ENCODE measurements at regions not wholly inside any gene's neighbourhood (a gene's known extent, or its start where the extent isn't known, plus 50 kb on each side); places are given as distances from the start of the nearest gene placed in this dataset.
"Not testable (repeated sequence)": the region's sequence is repeated elsewhere in the genome, so short reads cannot be mapped to it uniquely, and the experiment has no call there.

- 78 to 85% (median 83%) methylated on average over 7 of the region's 7 CpGs for WGBS, 3 donors
- H3K4me1 ChIP-seq (ENCODE audit: insufficient read depth); H3K4me3 ChIP-seq; H3K36me3 ChIP-seq; intact Hi-C loops (cut with DNase I); H3K9me3 ChIP-seq; H3K27me3 ChIP-seq; H3K27ac ChIP-seq: not testable (repeated sequence)
- DNase-seq = peak in 1 of 5 donors; percentile 2
Measured at GRCh38 chr5:134471858-134472449, 53.5 kb upstream of the JADE2 start.

GRCh38 chr5:134468921-134469400, 56.5 kb upstream of the JADE2 start:
- no peaks in the 10 kb centered on the region for H3K36me3 ChIP-seq
- DNase-seq = no peak
- TF ChIP-seq CTCF (IDR thresholded peaks at IDR 0.05) (no peak), POLR2A (IDR thresholded peaks at IDR 0.05) (no peak)
- WGBS, 3 donors = 58 to 72% (median 63%) methylated on average over 3 of the region's 3 CpGs
- no peaks in the 10 kb centered on the region for H3K27me3 ChIP-seq
- H3K9me3 ChIP-seq = no peaks in the 10 kb centered on the region
- no peak overlapping the region for H3K4me3 ChIP-seq
- H3K27ac ChIP-seq = no peak overlapping the region
- intact Hi-C loops (cut with DNase I) = loop anchor here in 3 of 4 donors (5.0 kb wide), 2 partner anchors 43 to 58 kb away; partner anchors contain the start of gene JADE2 (in 2 of the 3)
- peaks cover 13% of the 10 kb centered on the region for H3K4me1 ChIP-seq (ENCODE audit: insufficient read depth)

- DNase-seq = no peak
- H3K9me3 ChIP-seq = no peaks in the 10 kb centered on the region
- no peaks in the 10 kb centered on the region for H3K36me3 ChIP-seq
- no peak for TF ChIP-seq POLR2A (IDR thresholded peaks at IDR 0.05)
- no peak for TF ChIP-seq CTCF (IDR thresholded peaks at IDR 0.05)
- no peak for TF ChIP-seq EP300 (IDR thresholded peaks at IDR 0.05)
- intact Hi-C loops (cut with DNase I) = loop anchor here in 3 of 4 donors (2.0 to 5.0 kb wide), 3 partner anchors 45 to 60 kb away; partner anchors contain the start of gene JADE2 (in 2 of the 3)
- 72 to 85% (median 75%) methylated on average over 6 of the region's 6 CpGs for WGBS, 3 donors
- no peak overlapping the region for H3K4me3 ChIP-seq
- peaks cover 13% of the 10 kb centered on the region for H3K4me1 ChIP-seq (ENCODE audit: insufficient read depth)
- H3K27ac ChIP-seq = peak overlapping the region in 1 of 2 donors; percentile 18
- H3K27me3 ChIP-seq = no peaks in the 10 kb centered on the region
Measured at GRCh38 chr5:134467231-134467630, 55.5 kb upstream of the CDKN2AIPNL start.

GRCh38 chr5:134466241-134467069, 54.8 kb upstream of the CDKN2AIPNL start:
- Histone ChIP-seq H3K27me3 (no peaks in the 10 kb centered on the region), H3K9me3 (no peaks in the 10 kb centered on the region), H3K4me1 (ENCODE audit: insufficient read depth) (peaks cover 13% of the 10 kb centered on the region), H3K27ac (peak overlapping the region; percentile 18 to 81), H3K36me3 (no peaks in the 10 kb centered on the region), H3K4me3 (peak overlapping the region; percentile 59)
- DNase-seq = peak; percentile 96 to 100 (median 98)
- TF ChIP-seq EP300 (IDR thresholded peaks at IDR 0.05) = peak; percentile 33
- peak; percentile 29 for TF ChIP-seq POLR2A (IDR thresholded peaks at IDR 0.05)
- TF ChIP-seq CTCF (IDR thresholded peaks at IDR 0.05) = no peak
- 2 to 4% (median 3%) methylated on average over 26 of the region's 26 CpGs for WGBS, 3 donors
- intact Hi-C loops (cut with DNase I) = loop anchor here in 3 of 4 donors (2.0 to 5.0 kb wide), 3 partner anchors 46 to 61 kb away; partner anchors contain the start of gene JADE2 (in 2 of the 3)

Measured in ovary (tissue), 7 donors.